NCI-H345 treated with DMSO at 0.1 percent for 48 hours (cell line): ENCODE measurements at regions not wholly inside any gene's neighbourhood (a gene's known extent, or its start where the extent isn't known, plus 50 kb on each side); places are given as distances from the start of the nearest gene placed in this dataset.
A peak's percentile ranks its signal among the peaks of the same experiment; 100 is the strongest.

ENCODE experiments used
- DNase-seq: peaks from one replicate; lab custom pipeline; 2025; ENCODE audit not compliant: unreplicated experiment; lab: John Stamatoyannopoulos, UW

DNA sequence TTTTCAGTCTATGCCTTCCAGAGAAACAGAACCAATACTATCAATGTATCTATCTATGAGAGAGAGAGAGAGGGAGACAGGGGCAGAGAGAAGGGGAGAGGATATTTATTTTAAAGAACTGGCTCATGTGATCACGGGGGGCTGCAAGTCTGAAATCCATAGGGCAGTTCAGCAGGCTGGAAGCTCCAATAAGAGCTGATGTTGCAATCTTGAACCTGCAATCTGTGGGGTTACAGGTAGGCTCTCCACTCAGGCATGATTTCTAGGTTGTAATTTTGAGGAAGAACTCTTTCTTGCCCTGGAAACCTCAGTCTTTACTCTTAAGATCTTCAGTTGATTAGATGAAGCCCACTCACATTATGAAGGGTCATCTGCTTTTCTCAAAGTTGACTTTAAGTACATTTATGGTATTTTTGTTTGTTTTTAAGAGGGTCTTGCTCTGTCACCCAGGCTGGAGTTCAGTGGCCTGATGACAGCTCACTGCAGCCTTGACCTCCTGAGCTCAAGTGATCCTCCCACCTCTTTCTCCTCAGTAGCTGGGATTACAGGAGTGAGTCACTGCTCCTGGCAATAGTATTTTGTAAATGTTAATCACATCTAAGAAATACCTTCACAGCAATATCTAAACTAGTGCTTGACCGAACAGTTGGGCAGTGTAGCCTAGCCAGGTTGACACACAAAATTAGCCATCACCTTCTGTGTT is 376.4 kb downstream of the FGF9 start:
- no peak for DNase-seq

DNA sequence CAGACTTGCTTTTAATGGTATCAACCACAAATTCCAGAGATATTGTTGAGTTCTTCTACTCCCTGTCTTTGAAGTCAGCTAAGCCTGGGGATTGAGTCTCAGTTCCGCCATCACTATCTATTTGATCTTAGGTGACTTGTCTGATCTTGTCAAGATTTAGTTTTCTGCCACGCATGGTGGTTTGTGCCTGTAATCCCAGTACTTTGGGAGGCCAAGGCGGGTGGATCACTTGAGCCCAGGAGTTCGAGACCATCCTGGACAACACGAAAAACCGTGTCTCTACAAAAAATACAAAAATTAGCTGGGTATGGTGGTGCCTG is 376.9 kb downstream of the FGF9 start:
- DNase-seq: no peak

DNA sequence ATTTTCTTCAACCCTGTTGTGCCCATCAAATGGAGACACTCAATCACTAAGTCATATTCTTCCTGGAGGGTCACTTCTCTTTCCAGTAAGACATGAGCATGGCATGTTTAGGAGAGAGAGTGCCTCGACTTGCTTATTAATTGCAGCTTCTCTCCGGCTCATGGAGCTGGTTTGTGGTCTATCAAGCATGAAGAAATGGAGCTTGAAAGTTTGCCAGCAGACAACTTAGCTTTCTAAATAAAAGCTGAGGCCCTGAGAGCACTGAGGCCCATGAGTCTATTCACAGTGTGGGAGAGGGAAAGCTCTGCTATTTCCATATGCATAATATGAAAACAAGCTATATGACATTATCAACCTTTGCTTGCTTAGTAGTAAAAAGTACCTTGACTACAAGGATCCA is 378.5 kb downstream of the FGF9 start:
- no peak for DNase-seq

DNA sequence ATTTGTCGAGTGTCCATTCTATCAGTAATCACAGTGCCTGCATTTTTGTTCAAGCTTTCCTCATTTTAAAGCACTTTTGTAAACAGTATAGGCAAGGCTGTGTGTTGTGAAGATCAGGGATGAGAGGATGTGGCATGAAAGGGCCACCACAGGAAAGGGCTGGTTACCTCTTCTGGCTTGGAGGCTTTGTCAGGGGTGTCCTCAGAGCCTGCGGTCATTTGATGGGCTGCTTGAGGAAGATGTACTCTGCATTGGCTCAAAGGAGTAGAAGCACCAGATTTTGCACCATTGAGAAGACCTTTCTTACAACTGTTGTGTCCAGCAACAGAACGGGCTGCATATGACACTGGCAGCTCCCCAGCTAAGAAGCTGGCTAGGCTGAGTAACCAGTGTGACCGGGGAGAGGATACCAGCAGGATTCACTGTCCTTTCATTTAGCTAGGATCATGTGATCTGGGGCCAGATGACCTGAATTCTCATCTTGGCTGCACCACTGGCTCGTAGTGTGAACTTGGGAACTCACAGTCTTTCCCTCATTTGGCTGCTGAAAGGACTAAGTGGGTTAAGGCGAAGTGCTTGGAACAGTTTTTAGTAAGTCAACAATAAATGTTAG is 380.2 kb downstream of the FGF9 start:
- DNase-seq: no peak

DNA sequence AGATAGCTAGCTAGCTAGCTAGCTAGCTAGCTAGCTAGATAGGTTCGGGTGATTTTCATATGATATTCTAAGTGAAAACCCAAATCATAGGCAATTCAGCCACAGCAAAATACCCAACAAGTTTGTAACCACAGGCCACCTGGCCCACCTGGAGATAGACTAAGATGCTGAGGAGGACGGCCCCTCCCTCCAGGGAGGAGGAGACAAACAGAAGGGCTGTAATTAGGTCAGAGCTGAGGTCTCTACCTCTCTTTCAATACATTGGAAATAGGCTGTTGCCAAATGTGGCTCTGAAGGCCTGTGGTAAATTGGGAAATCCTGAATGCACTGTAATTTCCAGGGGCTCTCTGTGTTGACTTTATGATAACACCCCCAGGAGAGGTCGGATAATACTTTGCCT is 382.2 kb downstream of the FGF9 start:
- DNase-seq: no peak

DNA sequence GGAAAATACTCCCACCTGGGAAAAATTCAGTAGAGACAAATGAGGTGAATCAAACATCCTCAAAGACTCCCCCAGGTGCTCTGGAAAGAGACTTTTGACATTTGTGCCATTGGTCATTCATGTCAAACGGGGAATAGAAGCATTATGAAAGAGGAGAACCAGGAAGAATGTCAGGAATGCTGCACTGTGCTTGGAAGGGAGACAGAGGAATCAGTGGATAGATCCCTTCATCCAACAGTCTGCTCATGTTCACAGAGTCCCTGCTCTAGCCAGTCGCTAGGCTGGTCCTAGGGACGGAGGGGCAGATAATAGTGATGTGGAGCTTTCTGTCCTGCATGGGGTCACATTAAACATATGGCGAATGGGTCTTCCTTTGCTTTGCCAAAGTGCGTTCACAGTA is 384.4 kb downstream of the FGF9 start:
- DNase-seq: no peak

DNA sequence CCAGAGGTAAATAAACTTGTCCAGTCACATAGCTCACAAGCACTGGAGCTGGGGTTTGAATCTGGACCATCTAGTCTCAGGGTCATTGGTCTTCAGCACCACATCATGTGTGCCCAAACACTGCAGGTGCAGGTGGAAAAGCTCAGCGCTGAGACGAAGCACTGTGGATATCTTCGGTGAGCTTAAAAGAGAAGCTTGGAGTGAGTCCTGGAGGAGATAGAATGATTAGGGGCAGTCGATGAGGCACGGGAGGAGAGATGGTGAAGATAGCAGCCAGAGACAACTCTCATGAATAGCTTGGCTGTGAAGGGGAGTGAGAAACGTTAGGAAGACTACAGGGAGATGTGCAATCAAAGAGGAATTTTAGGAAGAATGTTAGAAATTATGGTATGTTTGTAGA is 389.3 kb downstream of the FGF9 start:
- no peak for DNase-seq

DNA sequence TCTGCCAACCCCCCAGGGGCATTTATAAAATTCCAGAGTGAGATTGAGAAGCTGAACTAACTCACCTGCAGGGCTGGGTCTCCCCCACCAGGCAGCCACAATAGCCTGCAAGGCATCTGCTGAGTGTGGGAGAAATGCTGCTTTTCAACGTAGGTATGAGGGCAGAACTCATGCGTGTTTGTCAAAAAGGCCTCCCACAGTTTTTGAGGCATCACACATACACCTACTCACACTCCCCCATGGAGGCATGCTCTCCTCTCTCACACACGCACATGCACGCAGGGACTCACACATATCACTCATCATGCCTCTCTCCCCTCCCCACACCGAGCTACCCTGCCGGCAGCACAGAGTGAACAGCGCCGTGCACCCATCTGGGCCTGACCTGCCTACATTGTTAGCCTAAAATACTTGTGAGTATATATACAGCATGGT is 390.5 kb downstream of the FGF9 start:
- peak; percentile 9 for DNase-seq

DNA sequence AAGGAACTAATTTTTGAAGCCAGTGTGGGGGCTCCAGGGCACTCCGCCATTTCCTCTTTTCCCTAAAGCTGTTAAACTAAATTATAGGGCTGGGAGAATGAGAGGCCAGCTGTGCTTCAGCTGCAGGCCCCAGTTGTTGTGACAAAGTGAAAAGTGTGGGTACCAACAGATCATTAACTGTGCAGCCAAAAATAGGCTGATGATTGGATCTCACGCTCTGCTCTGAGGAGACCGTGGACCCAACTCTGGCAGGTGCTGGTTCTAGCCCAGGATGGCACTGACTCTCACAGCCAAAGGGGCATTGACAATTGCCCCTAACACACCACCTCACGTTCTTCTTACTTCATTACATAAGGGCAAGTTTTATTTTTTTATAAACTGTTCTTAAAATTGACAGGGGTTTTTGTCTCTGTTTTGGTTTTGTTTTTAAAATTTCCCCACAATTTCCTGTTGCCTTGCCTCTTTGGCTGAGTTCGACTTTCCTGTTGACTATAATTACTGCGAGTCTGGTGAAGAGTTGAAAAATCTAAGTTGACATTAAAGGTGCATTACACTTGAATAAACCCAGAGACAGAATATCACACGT is 391.0 kb downstream of the FGF9 start:
- no peak for DNase-seq

DNA sequence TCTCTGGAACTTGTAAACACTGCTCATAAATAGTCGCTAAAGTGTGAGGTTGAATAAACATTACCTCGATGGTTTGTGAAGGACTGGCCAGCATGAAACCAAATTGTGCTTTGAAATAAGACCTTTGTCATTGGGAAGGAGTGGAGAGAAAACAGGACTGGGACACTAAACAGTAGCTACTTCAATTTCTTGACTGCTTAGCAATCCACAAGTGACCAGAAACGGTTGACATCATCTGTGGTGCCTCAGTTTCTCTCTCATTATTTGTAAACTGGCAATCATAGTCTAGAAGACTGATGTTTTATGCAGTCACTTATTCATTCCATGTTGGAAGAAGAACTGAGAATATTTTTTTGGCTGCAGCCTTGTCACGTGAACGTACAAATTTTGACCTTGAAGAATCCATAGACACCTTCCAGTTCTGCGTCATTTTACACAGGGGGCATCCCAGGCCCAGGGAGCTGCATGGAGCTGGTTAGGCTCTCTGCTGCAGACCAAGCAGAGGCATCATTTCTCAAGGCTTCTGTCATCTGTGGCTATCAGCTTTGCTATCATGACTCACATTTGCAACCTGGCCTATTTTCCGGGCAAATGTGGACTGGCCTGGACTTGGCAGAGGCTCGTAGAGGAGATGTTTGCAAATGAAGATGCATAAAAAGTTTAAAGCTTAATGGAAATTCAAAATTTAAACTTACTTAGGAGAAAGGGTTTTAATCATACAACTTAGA is 391.8 kb downstream of the FGF9 start:
- DNase-seq: no peak

DNA sequence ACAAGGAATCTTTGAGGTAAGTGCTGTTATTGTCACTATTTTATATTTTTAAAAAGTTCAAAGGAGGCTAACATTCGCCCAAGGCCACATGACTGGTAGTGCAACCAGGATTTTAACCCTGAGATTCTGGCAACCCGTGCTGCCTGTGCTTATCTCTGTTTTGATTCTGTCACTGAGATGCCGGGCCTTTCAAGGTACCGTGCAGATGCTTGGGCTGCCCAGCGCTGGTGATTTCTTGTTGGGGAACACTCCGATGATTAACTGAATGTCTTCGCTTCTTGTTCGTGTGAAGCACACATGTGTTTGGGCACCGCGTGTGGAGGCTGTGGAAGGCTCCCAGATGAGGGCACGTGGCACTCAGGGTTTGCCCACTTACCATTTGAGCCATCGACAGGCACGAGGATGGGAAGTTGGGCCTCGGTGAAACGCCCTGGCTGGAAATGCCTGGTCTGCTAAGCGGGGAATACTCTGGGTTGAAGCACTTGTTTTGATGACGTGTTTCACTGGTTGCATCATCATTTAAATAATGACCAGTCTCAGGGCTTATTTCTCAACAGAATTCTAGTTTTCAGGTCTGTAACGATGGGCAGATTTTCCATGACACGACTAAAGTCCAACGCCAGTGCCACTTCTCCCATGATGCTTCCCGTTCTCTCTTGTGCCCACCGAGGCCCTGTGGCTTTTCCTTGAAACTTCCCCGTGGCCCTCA is 392.7 kb downstream of the FGF9 start:
- DNase-seq: no peak

DNA sequence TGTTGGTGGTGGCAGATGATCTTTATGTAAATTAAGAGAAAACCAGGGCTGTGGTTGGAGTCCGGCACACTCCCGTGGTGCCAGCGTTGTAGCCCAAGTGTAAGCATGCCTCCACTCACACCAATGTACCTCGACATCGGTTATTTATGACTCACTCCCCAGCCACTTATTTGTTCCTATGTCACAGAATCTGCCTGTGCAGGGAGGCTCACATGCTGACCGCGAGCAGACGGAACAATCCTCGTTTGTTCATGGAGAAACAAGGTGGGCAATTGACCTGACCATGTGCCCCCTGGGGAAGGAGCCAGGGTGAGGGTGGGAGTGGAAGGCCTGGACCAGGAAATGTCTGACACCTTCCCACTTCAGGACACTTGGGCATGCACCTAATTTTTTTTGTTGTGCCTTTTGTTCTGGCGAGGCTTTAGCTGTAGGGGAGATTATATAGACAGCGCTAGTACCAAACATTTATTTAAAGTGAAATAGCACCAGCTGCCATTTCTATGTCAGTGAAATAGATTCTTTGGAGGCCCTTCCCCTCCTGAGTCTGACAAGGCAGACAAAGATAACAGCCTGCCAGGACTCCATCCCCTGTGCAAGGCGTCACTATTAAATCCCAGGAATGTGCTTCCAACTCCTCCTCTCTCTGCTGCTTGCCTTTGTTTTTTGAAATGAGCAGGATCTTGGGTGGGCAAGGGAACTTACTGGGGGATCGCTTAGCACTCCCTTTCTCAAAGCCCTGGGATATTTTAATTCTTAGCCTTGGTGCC is 394.2 kb downstream of the FGF9 start:
- DNase-seq: no peak

DNA sequence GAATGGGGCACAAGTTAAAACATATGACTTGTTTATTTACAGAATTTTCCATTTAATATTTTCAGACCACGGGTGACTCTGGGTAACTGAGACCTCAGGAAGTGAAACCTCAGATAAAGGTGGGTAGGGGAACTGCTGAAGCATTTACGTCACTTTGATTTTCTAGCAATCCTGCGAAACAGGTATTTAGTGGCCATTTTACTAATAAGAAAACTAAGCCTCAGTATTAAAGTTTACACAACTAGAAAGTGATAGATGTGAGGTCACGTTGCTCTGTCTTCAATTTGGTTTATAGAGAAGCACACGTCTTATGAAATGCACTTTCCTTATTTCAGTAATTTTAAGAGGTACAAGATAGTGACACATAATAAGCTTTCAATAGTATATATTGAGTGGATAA is 402.8 kb downstream of the FGF9 start:
- DNase-seq: no peak

DNA sequence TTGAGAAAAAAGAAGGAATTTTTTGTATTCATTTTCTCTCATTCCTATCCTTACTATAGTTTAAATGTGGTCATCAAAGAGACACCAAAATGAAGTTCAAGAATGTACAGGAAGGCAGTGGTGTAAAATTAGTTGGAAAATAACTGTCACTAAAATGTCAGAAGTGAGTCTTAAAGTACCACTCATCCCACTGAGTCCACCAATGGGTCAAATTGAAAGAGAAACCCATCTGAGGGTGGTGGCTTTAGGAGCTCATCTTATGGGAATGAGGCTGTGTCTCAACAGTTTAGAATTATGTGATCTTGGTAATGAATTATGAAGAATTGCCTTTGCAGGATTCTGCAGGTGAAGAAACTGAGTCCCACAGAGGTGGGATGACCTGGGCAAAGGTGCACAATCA is 403.5 kb downstream of the FGF9 start:
- no peak for DNase-seq

DNA sequence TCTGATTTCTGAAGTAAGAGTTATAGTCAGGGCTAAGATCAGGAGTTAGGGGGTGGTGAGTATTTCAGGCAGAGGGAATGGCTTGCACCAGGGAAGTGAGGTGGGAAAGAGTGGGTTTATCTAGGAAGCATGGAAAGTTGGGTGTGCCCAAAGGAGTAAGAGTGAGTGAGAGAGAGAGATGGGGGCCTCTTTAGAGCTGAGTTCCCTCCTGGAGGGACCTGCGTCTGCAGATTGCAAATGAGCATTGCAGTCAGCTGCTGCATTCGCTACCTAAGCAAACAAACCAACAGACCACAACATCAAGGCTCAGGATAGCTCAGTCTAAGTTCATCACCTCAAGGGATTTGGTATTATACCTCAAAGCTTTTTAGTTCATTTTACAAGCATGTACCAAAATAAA is 405.8 kb downstream of the FGF9 start:
- DNase-seq: peak; percentile 29

DNA sequence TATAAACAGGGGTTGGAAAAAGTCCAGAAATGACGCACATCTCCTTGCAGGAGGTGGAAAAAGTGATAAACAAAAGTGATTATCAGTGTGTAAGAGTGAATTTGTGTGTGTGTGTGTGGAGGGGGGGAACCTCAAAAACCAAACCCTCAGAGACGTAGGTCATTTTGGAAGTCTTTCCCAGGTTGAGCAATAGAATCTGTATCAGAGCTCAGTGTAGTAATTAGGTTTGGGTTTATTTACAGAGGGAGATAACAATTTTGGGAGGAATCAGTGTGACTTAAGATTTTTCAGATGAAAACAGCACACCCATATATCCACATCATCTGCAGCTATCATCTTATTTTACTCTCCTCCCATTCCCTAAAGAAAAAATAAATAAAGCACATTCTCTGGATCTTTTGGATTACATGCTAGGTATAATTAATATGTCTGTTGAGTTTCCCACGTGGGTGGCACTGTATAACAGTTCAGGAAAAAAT is 406.4 kb downstream of the FGF9 start:
- no peak for DNase-seq

DNA sequence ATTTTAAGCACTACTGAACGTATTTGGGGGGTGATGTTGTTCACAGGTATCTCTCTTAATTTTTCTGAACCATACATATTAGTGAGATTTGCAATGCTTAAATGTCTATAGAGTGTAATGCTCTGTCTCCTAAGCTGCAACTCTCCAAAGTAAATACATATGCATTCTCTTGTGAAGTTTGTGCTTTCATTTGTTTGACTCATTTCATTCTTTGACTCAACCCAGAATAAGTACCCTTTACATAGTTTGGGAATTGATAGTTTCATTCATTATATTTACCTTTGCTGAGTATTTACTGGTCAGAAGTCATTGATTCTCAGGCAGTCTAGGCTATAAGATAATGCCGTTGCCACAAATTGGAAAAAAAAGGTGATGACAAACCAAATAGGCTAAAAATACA is 406.9 kb downstream of the FGF9 start:
- no peak for DNase-seq

DNA sequence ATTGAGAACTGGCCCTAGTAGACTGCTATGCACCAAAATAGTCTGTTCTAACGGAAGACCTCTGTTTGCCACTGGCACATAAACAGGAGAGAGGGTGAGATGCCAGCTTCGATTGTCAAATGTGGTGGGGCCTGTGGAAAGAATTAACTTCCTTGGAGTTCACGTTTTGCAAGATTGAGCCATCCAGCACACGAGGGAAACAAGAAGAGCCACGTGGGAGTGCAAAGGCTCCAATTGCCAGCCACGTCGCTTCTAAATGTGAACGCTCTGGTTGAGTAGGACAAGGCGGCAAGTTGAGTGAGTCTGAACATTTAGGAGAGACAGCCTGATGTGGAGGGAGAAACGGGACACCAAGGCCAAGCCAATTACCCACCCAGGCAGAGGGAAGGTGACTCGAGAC is 409.1 kb downstream of the FGF9 start:
- DNase-seq: no peak

DNA sequence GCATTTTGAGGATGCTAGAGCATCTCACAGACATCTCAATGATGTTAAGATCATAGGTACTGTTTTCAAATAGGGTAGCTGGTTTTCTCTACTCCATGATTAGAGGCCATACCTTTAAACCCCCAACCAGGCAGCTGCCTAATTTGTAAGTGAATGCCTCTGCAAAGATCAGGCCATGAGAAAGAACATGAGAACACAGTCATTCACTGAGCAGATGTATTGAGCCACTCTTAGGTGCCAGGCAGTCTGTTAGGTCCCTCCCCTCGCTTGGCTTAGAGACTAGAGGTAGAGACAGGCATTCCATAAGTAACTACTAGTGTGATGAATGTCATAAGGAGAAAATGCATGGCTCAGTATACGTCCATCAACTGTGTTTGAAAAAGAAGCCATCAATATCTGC is 410.0 kb downstream of the FGF9 start:
- DNase-seq: no peak

DNA sequence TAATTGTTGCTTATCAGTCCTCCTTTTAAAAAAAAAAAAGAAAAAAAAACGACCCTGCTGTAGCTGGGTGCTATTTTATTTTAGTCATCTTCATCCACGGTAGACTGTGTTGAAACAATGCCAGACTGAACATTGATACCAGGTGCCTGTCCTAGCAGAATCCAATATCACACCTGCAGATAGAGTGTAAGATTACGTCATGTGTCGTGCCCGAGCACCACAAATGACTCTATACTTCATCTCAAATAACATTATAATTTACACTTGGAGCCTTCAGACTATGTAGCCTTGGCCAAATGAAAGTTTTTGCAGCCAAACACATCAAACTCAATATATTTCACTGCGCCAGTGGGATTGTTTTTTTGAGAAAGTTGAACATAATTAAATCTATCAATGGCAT is 410.6 kb downstream of the FGF9 start:
- DNase-seq: peak; percentile 7

DNA sequence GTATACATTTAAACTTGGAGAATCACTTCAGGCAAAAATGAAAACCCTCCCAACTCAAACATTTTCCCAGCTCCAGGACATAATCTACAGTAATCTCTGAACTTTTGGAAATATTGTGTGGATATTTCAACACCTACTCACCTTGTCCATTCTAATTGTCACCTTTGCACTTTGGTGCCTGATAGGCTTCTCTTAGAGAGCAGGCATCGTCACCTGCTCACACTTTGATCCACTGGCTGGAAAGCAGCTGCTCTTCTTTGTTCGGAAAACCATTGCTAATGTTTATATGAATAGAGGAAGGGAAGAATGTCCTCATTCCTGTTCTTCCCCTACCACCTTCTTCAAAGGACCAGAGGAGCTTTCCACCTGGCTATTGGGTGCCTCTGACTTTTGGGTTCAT is 411.2 kb downstream of the FGF9 start:
- DNase-seq: no peak
